Liver (tissue), 8 donors: ENCODE measurements at regions not wholly inside any gene's neighbourhood (a gene's known extent, or its start where the extent isn't known, plus 50 kb on each side); places are given as distances from the start of the nearest gene placed in this dataset.

Source experiments
- DNase-seq: peaks from one replicate; pipeline ENCODE4 v3.0.0-alpha.2; 2017; ENCODE audit warnings: low spot score
- H3K27ac ChIP-seq, 2 donors: one replicate each; pipeline ENCODE4 v1.7.0; 2013; ENCODE audit warnings: inconsistent platforms in 2 of 2, low read length in 2 of 2, control low read depth in 1 of 2, low read depth in 1 of 2, mild to moderate bottlenecking in 1 of 2
- H3K27me3 ChIP-seq, 4 donors: one replicate each; pipeline versions ENCODE4 v1.6.1 to v1.7.0; 2013; ENCODE audit warnings: low read length in 3 of 4, inconsistent platforms in 1 of 4, mild to moderate bottlenecking in 1 of 4, moderate library complexity in 1 of 4; ENCODE audit not compliant: control insufficient read depth in 4 of 4, insufficient read depth in 4 of 4
- H3K36me3 ChIP-seq, 4 donors: one replicate each; pipeline versions ENCODE4 v1.6.1 to v1.7.0; 2013; ENCODE audit warnings: low read length in 3 of 4, mild to moderate bottlenecking in 3 of 4, low read depth in 1 of 4, moderate library complexity in 1 of 4; ENCODE audit not compliant: control insufficient read depth in 4 of 4, insufficient read depth in 3 of 4
- H3K4me1 ChIP-seq, 4 donors: one replicate each; pipeline versions ENCODE4 v1.6.1 to v1.7.0; 2013; ENCODE audit warnings: low read length in 3 of 4, mild to moderate bottlenecking in 3 of 4, moderate library complexity in 1 of 4; ENCODE audit not compliant: control insufficient read depth in 4 of 4, insufficient read depth in 4 of 4
- H3K4me3 ChIP-seq, 3 donors: one replicate each; pipeline versions ENCODE4 v1.6.1 to v1.7.0; 2013; ENCODE audit warnings: low read length in 3 of 3, control low read depth in 1 of 3, low read depth in 1 of 3, mild to moderate bottlenecking in 1 of 3
- H3K9ac ChIP-seq, 2 donors: one replicate each; pipeline ENCODE4 v1.7.0; 2013; ENCODE audit warnings: low read length in 2 of 2, mild to moderate bottlenecking in 2 of 2, moderate library complexity in 2 of 2, control low read depth in 1 of 2, low read depth in 1 of 2
- H3K9me3 ChIP-seq, 4 donors: one replicate each; pipeline versions ENCODE4 v1.6.1 to v1.7.0; 2013; ENCODE audit warnings: low read length in 3 of 4; ENCODE audit not compliant: control insufficient read depth in 4 of 4
- ATF3 ChIP-seq: IDR thresholded peaks from 2 replicates; pipeline ENCODE4 v1.6.1; 2016; ENCODE audit warnings: antibody characterized with exemption
- CTCF ChIP-seq: fragments of 150-350 bp; IDR thresholded peaks from 2 replicates; pipeline ENCODE4 v1.5.1; 2017; ENCODE audit warnings: improper control_type of control experiment, low read depth, low read length; ENCODE audit not compliant: missing input control
- EGR1 ChIP-seq, 2 donors: IDR thresholded peaks; 2 replicates each; pipeline ENCODE4 v1.6.1; 2016 to 2018; ENCODE audit warnings: antibody characterized with exemption in 2 of 2, low read depth in 2 of 2
- FOXA1 ChIP-seq: IDR thresholded peaks from 2 replicates; pipeline ENCODE4 v1.6.1; 2016; ENCODE audit warnings: antibody characterized with exemption
- FOXA2 ChIP-seq: IDR thresholded peaks from 2 replicates; pipeline ENCODE4 v1.6.1; 2016; ENCODE audit warnings: antibody characterized with exemption
- GABPA ChIP-seq, 2 donors: IDR thresholded peaks in 1 of 2; conservative IDR thresholded peaks in 1 of 2; 2 replicates each; pipeline ENCODE4 v1.6.1; 2016; ENCODE audit warnings: antibody characterized with exemption in 2 of 2, mild to moderate bottlenecking in 1 of 2, moderate library complexity in 1 of 2
- HNF4A ChIP-seq, 2 donors: conservative IDR thresholded peaks; 2 replicates each; pipeline ENCODE4 v1.6.1; 2016; ENCODE audit warnings: antibody characterized with exemption in 2 of 2, mild to moderate bottlenecking in 2 of 2
- HNF4G ChIP-seq: IDR thresholded peaks from 2 replicates; pipeline ENCODE4 v1.6.1; 2016; ENCODE audit warnings: antibody characterized with exemption
- JUND ChIP-seq, 2 donors: IDR thresholded peaks; 2 replicates each; pipeline ENCODE4 v1.6.1; 2016; ENCODE audit warnings: antibody characterized with exemption in 2 of 2
- MAX ChIP-seq: IDR thresholded peaks from 2 replicates; pipeline ENCODE4 v1.6.1; 2016; ENCODE audit warnings: antibody characterized with exemption
- NR2F2 ChIP-seq: IDR thresholded peaks from 2 replicates; pipeline ENCODE4 v1.6.1; 2016; ENCODE audit warnings: antibody characterized with exemption
- RAD21 ChIP-seq, 2 donors: IDR thresholded peaks; 2 replicates each; pipeline ENCODE4 v1.6.1; 2016; ENCODE audit warnings: antibody characterized with exemption in 2 of 2, mild to moderate bottlenecking in 2 of 2
- REST ChIP-seq: IDR thresholded peaks from 2 replicates; pipeline ENCODE4 v1.6.1; 2016; ENCODE audit warnings: antibody characterized with exemption, mild to moderate bottlenecking
- RXRA ChIP-seq, 2 donors: IDR thresholded peaks; 2 replicates each; pipeline ENCODE4 v1.6.1; 2017 to 2018; ENCODE audit warnings: antibody characterized with exemption in 2 of 2, mild to moderate bottlenecking in 1 of 2
- SP1 ChIP-seq: IDR thresholded peaks from 2 replicates; pipeline ENCODE4 v1.6.1; 2018; ENCODE audit warnings: antibody characterized with exemption, mild to moderate bottlenecking
- TAF1 ChIP-seq: conservative IDR thresholded peaks from 2 replicates; pipeline ENCODE4 v1.6.1; 2016; ENCODE audit warnings: antibody characterized with exemption, mild to moderate bottlenecking
- YY1 ChIP-seq: IDR thresholded peaks from 2 replicates; pipeline ENCODE4 v1.6.1; 2016; ENCODE audit warnings: antibody characterized with exemption, mild to moderate bottlenecking
- ZBTB33 ChIP-seq: IDR thresholded peaks from 2 replicates; pipeline ENCODE4 v1.6.1; 2016; ENCODE audit warnings: antibody characterized with exemption
- WGBS: extraction: QIAGEN DNeasy Blood & Tissue Kit; methylation state at CpG from one replicate; pipeline ENCODE4 v1.1.7; 2013; 5-methylcytosine and 5-hydroxymethylcytosine counted together
- donor health status: healthy.
- donor health status: healthy.
- donor health status: healthy.
- donor health status: healthy.
- donor health status: healthy.

DNA sequence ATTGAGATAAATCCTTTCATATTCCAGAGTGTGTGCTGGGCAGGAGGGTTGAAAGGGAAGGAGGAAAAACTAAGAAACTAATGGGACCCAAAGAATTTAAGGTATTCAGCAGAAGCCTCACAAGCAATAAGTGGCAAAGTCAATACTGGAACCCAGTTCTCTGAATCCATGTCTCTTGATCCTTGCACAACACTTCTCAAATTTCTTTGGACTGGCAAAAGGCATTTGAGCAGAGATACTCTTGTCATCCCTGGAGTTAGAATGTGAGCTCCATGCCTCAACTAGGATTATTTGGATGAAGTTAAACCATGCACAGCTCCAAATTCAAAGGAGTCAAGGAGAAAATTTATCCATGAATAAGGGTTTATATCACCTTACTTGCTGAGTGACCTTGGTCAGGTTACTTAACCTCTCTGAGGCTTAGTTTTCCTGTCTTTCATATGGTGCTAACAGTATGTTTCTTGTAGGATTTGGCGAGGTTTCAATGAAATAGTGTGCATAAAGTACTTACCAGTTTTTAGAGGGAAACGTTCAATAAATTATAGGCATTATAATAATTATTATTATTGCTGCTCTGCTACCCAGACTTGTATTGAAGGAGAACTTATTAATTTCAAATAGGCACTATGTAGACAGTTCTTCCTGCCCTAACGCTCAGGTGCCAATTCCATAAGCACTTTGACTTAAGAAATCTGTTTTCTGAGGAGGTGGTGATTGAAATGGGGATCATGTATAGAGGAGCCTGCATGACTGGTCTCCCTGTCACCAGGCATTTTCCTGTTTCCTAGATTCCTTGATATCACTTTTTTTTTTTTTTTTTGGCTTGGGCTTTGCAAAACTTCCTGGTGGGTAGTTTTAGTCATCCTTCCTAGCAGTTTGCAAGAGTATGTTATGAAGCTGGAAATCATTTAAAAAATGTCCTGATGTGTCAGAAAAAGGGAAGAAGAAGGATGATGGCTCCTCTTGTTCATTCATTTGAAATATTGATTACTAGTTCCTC is 125.0 kb upstream of the JUN start (continued):
- TF ChIP-seq REST (no peak), YY1 (no peak)

DNA sequence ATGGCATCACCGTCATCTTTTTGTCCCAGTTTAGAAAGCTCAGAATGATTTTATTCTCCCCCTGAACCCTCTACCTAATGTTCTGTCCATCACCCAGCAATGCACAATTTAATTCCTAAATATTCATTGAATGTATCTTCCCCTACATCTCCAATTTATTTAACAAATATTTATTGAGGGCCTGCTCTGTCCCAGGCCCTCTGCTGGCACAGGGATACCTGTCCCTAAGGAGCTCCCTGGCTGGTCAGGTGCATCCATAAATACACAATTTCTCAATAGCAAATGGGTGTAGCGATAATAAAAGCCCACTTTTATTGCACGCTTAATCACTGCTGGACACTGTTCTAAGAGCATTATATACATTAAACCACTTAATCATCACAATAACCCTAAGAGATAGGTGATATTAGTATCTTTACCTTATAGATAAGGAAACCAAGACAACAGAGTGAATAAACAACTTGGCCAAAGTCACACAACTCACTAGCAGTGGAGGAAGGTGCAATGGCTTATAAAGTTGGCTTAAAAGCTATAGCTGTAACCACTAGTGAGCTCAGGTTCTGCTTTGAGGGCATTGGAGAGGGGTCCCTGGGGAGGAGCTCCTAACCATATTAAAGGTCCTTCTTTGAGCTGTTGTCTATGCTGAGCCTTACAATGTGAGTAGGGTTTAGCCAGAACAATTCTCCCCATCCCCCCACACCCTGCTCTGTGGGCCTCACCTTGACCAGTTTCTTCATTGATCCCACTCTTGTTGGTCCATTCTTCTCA is 126.3 kb upstream of the JUN start:
- H3K4me3 ChIP-seq, result no peak overlapping the region
- H3K9ac ChIP-seq, result no peak overlapping the region
- no peak for TF ChIP-seq SP1
- no peak for TF ChIP-seq NR2F2
- no peak for TF ChIP-seq EGR1 (IDR thresholded peaks at IDR 0.05; ENCODE audit: low read depth in 2 of 2)
- no peak for TF ChIP-seq JUND (IDR thresholded peaks at IDR 0.05)
- no peak for TF ChIP-seq REST
- no peak for TF ChIP-seq HNF4G
- TF ChIP-seq CTCF, result no peak
- TF ChIP-seq FOXA2, result no peak
- no peak for TF ChIP-seq ZBTB33
- TF ChIP-seq GABPA (IDR thresholded peaks at IDR 0.05 in 1 of 2, conservative IDR thresholded peaks at IDR 0.05 in 1 of 2), result no peak
- TF ChIP-seq MAX, result no peak
- no peak for TF ChIP-seq YY1
- no peak for TF ChIP-seq TAF1
- TF ChIP-seq RXRA (IDR thresholded peaks at IDR 0.05), result no peak
- no peak for TF ChIP-seq HNF4A (conservative IDR thresholded peaks at IDR 0.05)
- no peak for TF ChIP-seq ATF3
- TF ChIP-seq RAD21 (IDR thresholded peaks at IDR 0.05), result no peak
- TF ChIP-seq FOXA1, result no peak
- no peak overlapping the region for H3K27ac ChIP-seq
- H3K27me3 ChIP-seq, result no peaks in the 10 kb centered on the region
- DNase-seq, result peak; percentile 19
- WGBS, result 96% methylated on average over 3 of the region's 3 CpGs
- peaks cover 0 to 4% (median 2%) of the 10 kb centered on the region in 4 donors for H3K9me3 ChIP-seq
- H3K36me3 ChIP-seq, result no peaks in the 10 kb centered on the region
- no peaks in the 10 kb centered on the region for H3K4me1 ChIP-seq
